ENCODE measurements at regions not wholly inside any gene's neighbourhood (a gene's known extent, or its start where the extent isn't known, plus 50 kb on each side); places are given as distances from the start of the nearest gene placed in this dataset.

DNA sequence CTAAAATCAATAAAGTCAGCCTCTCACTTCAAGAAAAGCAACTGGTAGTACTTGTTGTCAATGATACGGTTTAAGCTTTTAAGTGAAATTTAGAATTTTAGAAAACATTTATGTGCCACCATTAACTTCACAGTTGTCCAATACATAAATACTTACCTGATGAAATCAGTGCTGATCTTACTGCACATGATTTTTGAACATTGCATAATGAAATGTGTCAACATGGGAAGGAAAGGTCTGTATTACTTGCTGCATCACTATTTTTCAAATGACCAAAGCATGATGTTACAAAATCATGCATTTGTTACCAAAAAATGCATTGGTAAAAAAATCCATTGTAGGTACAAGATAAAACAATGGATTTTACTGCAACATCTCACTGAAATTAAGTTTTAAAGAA lies 284.3 kb downstream of the EPM2A start:
- no peak for TF ChIP-seq POLR2A (IDR thresholded peaks at IDR 0.05)
- TF ChIP-seq, protein P1, sequence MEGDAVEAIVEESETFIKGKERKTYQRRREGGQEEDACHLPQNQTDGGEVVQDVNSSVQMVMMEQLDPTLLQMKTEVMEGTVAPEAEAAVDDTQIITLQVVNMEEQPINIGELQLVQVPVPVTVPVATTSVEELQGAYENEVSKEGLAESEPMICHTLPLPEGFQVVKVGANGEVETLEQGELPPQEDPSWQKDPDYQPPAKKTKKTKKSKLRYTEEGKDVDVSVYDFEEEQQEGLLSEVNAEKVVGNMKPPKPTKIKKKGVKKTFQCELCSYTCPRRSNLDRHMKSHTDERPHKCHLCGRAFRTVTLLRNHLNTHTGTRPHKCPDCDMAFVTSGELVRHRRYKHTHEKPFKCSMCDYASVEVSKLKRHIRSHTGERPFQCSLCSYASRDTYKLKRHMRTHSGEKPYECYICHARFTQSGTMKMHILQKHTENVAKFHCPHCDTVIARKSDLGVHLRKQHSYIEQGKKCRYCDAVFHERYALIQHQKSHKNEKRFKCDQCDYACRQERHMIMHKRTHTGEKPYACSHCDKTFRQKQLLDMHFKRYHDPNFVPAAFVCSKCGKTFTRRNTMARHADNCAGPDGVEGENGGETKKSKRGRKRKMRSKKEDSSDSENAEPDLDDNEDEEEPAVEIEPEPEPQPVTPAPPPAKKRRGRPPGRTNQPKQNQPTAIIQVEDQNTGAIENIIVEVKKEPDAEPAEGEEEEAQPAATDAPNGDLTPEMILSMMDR (IDR thresholded peaks at IDR 0.05): no peak
- DNase-seq: no peak
- Histone ChIP-seq H3K4me1 (no peaks in the 10 kb centered on the region), H3K27me3 (no peaks in the 10 kb centered on the region), H3K9me3 (no peaks in the 10 kb centered on the region), H3K36me3 (ENCODE audit: low read depth, missing control alignments) (no peaks in the 10 kb centered on the region), H3K27ac (no peak overlapping the region), H3K4me3 (no peak overlapping the region)
- WGBS, 2 donors: 92 to 93% methylated on average over 1 of the region's 1 CpG
- intact Hi-C loops (cut with DNase I; ENCODE audit: low total_unique reads): no loop called here

DNA sequence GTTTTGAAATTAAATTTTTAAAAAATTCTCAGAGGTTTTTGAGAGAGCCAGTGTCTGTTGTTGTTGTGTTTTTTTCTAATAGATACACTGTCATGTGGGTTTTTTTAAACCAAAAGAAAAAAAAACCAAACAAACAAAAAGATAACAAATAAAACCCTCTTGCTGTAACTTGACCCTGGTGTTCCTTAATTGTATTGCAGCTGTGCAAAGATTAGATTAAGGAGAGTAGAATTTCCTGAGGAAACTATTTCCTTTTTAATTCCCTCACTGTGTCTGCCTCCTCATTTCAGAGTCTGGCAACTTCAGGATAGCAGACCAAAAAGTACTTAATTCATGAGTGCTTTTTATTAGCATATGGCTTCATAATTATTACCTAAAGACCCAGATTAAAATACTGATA lies 281.9 kb downstream of the EPM2A start:
- no peaks in the 10 kb centered on the region for H3K36me3 ChIP-seq (ENCODE audit: low read depth, missing control alignments)

DNA sequence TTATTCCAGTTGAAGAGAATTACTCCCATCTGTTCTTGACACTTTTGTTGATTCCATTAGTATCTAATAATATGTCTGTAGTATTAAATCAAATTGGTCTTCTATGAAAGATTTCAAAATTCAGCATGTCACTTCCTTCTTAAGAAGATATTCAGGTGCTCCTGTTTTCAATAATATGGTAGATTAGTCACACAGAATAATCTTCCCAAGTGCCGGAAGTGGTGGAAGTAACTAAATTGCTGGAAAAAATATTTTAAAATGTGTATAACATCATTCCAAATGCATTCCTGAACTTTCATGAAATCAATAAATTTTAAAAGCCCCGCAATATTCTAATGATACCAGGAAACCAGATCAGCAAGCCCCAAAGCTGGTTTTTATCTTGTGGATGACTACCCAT lies 281.3 kb downstream of the EPM2A start:
- Histone ChIP-seq H3K27ac (no peak overlapping the region), H3K9me3 (no peaks in the 10 kb centered on the region), H3K27me3 (no peaks in the 10 kb centered on the region), H3K36me3 (ENCODE audit: low read depth, missing control alignments) (no peaks in the 10 kb centered on the region), H3K4me1 (no peaks in the 10 kb centered on the region), H3K4me3 (no peak overlapping the region)
- TF ChIP-seq, protein P1 (IDR thresholded peaks at IDR 0.05): no peak
- TF ChIP-seq POLR2A (IDR thresholded peaks at IDR 0.05): no peak
- intact Hi-C loops (cut with DNase I; ENCODE audit: low total_unique reads): no loop called here
- DNase-seq: no peak
- 89 to 92% methylated on average over 2 of the region's 2 CpGs for WGBS, 2 donors

More for the DNA sequence above, 281.9 kb downstream of the EPM2A start:
- no peak for DNase-seq
- no peak overlapping the region for H3K4me3 ChIP-seq
- H3K27ac ChIP-seq: no peak overlapping the region
- intact Hi-C loops (cut with DNase I; ENCODE audit: low total_unique reads): no loop called here
- TF ChIP-seq, protein P1 (IDR thresholded peaks at IDR 0.05): peak in 1 of 3 experiments; percentile 43
- TF ChIP-seq POLR2A (IDR thresholded peaks at IDR 0.05): no peak
- H3K9me3 ChIP-seq: no peaks in the 10 kb centered on the region
- H3K27me3 ChIP-seq: no peaks in the 10 kb centered on the region
- H3K4me1 ChIP-seq: no peaks in the 10 kb centered on the region

DNA sequence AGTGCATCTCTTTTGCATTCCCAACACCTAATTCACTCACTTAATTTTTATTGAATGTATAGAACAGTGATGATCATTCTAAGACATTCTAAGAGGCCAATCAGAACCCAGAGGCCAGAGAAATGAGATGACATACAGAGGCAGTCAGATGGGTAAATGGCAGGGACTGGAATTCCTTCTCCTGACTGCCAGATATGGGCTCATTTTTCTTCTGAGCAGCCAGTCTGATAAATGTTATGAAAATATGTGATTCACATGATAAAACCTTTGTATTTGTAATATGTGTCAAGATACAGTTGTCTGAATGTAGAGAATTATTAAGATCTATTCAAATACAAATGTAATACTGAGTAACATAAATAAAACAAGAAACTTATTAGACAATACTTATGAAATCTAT lies 277.8 kb downstream of the EPM2A start:
- no peak overlapping the region for H3K4me3 ChIP-seq
- no peaks in the 10 kb centered on the region for H3K4me1 ChIP-seq
- no peak overlapping the region for H3K27ac ChIP-seq
- intact Hi-C loops (cut with DNase I; ENCODE audit: low total_unique reads): no loop called here
- no peak for DNase-seq
- TF ChIP-seq POLR2A (IDR thresholded peaks at IDR 0.05): no peak
- TF ChIP-seq, protein P1 (IDR thresholded peaks at IDR 0.05): no peak
- no peaks in the 10 kb centered on the region for H3K27me3 ChIP-seq
- H3K36me3 ChIP-seq (ENCODE audit: low read depth, missing control alignments): no peaks in the 10 kb centered on the region
- H3K9me3 ChIP-seq: no peaks in the 10 kb centered on the region

DNA sequence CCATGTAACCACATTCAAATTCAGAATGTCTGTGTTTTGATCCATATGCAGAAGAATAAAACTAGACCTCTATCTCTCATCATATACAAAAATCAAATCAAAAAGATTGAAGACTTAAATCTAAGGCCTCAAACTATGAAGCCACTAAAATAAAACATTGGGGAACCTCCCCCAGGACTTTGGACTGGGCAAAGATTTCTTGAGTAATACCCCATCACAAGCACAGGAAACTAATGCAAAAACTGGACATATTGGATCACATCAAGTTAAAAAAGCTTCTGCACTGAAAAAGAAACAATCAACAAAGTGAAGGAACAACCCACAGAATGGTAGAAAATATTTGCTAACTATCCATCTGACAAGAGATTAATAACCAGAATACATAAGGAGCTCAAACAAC lies 266.8 kb downstream of the EPM2A start:
- H3K27me3 ChIP-seq: no peaks in the 10 kb centered on the region
- H3K36me3 ChIP-seq (ENCODE audit: low read depth, missing control alignments): no peaks in the 10 kb centered on the region
- DNase-seq: no peak
- H3K27ac ChIP-seq: no peak overlapping the region
- no peak overlapping the region for H3K4me3 ChIP-seq
- TF ChIP-seq, protein P1 (IDR thresholded peaks at IDR 0.05): no peak
- TF ChIP-seq POLR2A (IDR thresholded peaks at IDR 0.05): no peak
- no peaks in the 10 kb centered on the region for H3K9me3 ChIP-seq
- intact Hi-C loops (cut with DNase I; ENCODE audit: low total_unique reads): no loop called here
- no peaks in the 10 kb centered on the region for H3K4me1 ChIP-seq
